NCI-H2227 (cell line): ENCODE measurements at regions not wholly inside any gene's neighbourhood (a gene's known extent, or its start where the extent isn't known, plus 50 kb on each side); places are given as distances from the start of the nearest gene placed in this dataset.

Experiments used
- DNase-seq: peaks from one replicate; lab custom pipeline; 2025; ENCODE audit not compliant: unreplicated experiment; lab: John Stamatoyannopoulos, UW

DNA sequence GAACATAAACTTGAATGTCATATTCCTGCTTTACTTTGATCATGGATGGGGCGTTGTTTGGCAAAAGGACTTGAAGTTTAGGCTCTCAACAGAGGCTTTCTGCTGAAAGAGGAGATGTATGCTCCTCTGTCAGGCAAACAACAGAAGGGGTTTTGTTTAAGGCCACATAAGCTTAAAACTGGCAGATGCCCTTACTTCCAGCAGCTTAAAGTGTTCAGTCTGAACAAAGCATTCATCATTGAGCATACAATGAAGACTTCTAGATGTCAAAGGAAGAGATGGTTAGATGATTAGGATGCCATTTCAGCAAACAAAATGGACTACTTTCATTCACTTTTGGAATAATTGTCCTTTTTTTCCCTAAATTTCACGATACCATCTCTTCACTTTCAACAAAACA, 484.5 kb downstream of the SLITRK6 start:
- peak; percentile 60 for DNase-seq

DNA sequence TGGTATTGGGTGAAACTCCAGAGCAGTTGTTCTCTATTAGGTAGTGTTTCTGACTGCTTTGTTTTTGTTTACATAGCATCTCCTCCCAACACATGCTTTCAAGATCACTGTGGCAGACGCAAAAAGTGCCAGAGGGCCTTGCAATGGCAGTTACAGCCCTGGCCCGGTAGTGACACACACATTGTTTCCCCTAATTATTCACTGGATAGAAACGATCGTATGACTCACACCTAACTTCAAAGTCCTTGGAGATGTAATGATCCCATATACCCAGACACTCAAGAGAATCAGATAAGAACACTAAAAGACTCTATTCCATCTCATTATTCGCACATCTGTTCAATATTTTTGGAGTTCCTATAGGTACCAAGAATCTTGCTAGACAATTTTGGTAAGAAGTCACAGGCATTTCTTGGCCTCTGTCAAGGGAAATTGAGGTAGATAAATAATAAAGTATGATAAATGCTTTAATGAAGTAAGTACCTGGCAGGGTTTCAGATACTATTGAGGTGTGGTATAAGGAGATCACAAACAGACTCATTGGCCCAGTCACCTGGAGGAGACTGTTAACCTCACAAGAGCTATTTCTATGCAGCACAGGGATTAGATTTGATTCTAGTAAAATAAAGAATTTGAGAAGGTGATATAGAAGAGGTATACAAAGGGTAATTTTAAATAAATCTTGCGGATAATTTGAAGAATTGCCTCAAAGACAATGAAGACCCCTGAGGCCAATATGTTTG, 485.3 kb downstream of the SLITRK6 start:
- peak; percentile 38 for DNase-seq

DNA sequence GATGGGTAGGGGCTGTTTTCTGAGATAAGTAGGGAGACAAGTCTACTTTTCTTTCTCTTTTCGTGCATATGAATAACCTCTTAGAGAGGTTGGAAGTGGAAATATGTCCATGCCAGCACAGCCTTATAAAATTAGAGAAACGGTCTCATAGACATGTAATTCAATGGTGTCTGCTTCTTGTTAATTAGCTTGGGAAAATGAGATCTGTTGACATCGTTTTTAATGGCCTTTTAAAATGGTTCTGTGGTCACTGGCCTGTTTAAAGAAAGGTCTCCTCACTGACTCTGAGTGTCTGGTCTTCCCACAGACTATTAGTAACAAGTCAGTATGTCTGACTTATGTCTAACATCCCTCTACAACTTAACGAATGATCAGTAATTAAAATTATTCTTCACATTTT, 487.1 kb downstream of the SLITRK6 start:
- no peak for DNase-seq

DNA sequence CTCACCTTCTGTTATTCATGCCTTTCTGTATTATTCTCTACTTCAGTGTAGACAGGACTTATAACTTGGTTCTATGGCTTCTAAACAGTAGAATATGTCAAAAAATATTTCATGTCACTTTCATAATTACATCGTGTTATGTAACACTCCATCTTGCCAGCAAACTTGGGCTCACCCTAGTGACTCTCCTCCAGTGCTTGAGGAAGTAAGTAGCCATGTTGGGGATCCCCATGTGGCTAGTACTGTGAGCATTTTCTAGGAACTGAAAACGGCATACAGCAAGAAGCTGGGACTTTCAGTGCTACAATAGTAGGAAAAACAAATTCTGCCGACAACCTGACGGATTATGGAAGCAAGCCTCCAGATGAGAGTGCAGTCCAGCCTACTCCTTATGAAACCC, 495.6 kb downstream of the SLITRK6 start:
- no peak for DNase-seq

DNA sequence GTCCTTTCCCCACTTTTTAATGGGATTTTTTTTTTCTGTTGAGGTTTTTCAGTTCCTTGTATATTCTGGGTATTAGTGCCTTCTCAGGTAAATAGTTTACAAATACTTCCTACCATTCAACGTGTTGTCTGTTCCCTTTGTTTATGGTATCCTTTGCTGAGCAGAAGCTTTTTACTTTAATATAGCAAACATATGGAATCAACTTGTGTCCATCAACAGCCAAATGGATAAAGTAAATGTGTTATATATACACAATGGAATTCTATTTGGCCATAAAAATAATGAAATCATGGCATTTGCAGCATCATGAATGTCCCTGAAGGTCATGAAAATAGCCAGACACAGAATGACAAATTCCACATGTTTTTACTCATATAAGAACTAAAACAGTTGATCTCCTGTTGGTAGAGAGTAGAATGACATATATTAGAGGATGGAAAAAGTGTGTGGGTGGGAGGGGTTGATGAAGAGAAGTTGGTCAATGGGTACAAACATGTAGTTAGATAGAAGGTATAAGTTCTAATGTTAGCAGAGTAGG, 500.8 kb downstream of the SLITRK6 start:
- no peak for DNase-seq

DNA sequence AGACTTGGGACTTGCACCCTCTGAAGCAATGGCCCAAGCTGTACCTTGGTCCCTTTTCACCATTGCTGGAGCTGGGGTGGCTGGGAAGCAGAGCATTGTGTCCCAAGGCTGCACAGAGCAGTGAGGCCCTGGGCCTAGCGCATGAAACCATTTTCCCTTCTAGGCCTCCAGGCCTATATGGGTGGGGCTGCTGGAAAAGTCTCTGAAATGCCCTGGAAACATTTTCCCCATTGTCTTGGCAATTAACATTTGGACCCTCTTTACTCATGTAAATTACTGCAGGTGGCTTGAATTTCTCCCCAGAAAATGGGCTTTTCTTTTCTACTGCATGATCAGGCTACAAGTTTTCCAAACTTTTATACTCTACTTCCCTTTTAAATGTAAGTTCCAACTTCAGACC, 510.5 kb downstream of the SLITRK6 start:
- DNase-seq = no peak

DNA sequence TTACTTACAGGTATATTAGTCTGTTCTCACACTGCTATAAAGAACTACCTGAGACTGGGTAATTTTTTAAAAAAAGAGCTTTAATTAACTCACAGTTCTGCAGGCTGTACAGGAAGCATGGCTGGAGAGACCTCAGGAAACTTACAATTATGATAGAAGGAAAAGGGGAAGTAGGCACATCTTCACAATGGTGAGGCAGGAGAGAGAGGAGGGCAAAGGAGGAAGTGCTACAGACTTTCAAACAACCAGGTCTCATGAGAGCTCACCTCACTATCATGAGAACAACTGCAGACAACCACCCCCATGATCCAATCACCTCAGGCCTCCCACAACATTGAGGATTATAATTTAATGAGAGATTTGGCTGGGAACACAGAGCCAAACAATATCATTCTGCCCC, 511.7 kb downstream of the SLITRK6 start:
- DNase-seq = no peak

DNA sequence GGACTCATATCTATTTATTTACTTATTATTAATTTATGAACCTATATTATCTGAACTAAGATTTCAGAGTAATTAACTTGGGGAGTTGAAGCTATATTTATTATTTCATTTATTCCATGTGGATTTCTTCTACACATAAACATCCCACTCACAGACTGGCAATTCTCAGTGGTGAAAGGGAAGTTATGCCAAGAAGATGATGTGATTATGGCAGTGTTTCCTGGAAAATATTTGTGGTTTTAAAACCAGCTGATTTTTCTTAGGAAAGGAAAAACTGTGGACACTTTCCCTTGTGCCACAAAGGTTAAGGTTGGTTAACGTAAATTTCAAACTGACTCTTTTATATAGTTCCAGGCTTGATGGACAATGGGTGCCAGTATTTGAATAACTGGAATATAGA, 513.1 kb downstream of the SLITRK6 start:
- no peak for DNase-seq

DNA sequence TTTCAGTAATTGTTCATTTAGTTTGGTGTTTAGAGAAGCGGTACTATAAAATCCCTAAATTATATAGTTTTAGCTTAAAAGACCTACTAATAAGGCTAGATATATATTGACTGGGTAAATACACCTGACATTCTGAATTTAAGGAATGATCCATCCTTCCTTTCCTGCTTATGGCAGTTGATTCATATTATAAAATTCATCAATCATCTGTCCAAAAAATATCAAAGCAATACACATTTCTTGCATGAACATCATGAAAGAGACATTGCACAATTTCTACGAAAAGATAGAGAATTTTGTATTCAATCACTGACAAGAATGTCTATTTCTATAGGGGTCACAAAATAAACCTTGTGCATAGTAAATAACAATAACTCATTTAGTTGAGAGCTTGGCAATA, 514.9 kb downstream of the SLITRK6 start:
- no peak for DNase-seq

DNA sequence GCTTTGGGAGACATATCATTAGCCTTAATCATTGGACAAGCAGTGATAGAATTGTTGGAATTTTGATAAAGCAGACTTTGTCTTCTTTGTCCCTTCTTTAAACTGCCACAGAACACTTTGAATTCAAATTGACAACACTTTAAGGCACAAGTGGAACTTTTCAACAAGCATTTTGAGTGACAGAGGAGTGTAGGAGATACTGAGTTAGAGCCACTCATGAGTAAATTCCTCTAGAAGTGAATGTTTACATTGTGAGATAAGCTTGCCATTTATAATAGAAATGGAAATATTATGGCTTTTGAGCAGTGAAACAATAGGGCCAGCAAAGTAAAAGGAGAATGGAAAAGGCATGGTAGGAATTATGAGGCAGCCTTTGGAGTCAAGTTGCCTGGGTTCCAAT, 515.8 kb downstream of the SLITRK6 start:
- no peak for DNase-seq

DNA sequence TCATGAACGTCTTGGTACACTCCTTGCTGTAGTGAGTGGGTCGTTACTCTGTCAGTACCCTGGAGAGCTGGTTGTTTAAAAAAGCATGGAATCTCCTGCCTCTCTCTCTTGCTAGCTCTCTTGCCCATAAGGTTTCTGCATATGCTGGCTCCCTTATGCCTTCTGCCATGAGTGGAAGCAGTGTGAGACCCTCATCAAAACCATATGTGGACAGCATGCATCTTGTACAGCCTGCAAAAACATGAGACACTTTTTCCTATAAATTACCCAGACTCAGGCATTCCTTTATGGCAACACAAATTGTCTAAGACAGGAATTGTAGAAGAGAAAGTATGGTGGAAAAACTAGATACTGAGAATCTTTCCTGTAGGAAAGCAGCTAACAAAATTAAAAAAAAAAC, 516.3 kb downstream of the SLITRK6 start:
- no peak for DNase-seq

DNA sequence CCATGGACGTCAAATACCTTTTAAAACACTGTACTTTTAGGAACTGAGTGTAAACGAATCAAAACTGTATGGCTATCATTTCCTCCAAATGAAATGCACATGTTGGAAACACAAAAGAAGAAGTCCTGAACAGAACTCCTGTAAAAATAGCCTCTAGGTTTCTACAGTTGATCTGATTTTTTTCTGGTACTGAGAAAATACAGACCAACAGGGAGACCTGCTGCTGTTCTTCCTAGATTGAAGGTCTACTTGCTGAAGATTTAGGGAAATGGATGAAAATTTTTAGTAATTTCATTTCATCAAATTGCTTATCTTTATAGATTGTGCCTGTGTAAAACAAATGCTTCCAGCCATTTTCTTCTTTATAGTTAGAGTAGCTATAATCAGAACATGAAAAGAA, 520.4 kb downstream of the SLITRK6 start:
- no peak for DNase-seq

DNA sequence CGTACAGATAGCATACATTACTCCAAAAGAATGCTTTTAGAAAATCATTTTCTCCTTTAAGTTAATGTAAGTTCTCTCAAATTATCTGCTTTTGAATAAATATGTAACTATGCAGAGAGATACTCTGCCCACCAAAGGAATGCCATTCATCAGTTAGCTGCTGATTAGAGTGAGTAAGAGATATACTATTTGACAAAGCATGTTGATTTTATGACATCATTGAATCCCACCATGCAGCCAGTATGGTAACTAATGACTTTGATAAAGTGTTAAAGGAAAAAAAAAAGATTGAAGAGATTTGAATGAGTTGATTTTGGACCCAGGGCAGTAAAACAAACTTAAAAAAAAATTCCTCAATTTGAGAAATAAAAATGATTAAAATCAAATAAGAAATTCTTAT, 521.5 kb downstream of the SLITRK6 start:
- no peak for DNase-seq

DNA sequence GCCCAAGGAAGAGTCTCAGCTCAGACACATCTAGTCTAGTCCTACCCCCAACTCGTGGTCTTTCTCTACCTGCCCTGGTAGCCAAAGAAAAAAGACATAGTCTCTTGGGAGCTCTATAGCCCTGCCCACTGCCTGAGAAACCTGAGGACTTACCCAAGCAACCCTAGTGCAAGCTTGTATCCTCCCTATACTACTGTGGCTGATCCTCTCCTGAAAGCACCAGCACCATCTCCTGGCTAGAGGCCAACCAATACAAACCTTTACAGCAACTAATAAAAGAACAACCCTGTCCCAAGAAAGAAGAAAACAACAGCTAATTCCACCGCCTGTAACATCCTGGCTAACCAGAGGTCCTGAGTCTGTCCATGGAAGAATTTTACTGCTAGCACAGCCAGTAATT, 532.4 kb downstream of the SLITRK6 start:
- no peak for DNase-seq

DNA sequence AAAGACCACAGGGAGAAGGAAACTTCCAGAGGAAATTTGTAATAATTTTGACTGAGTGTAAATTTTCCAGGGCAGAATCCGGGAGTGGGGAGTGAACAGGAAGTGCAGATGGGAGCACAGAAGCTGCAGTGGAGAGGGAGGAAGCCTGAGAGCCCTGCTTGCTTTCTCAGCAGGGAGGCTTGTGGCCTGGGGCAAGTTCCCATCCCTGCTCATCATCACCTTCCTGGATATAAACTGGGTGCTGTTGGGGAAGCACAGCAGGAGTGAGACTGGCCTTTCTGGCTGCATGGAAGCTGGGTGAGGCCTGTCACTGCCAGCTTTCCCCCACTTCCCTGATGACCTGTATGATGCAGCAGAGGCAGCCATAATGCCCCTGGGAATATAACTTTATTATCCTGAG, 532.9 kb downstream of the SLITRK6 start:
- DNase-seq = no peak

DNA sequence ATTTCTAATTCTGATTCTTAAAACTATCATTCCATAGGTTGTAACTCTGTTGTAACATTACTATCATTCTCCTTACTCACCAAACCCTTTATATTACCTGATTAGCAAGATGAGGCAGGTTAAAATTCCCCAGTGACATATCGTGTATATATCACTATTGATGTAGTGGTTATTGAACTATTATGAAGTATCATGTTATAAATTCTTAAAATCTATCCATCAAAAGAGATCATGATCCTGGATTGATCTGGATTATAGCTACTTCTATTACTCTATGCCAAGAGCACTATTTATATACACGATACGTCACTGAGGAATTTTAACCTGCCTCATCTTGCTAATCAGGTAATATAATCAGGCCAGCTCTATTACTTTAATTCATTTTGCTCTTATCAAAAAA, 533.9 kb downstream of the SLITRK6 start:
- no peak for DNase-seq

DNA sequence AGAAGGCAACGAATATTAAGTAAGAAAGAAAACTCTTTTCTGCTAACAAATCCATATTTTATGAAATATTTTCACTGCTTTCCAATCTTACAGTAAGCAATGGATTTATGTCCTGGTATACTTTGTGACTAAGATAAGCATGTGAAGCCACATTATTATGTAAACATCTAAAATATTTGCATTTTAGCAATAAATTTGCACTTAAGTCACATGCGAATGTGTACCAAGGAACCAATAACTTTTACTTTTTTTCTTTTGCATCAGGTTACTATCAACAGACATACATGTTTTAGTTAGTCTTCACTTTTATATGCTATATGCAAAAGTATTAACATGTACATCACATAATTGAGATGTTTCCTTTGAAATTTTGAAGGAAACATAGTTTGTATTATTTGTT, 536.7 kb downstream of the SLITRK6 start:
- DNase-seq = no peak

DNA sequence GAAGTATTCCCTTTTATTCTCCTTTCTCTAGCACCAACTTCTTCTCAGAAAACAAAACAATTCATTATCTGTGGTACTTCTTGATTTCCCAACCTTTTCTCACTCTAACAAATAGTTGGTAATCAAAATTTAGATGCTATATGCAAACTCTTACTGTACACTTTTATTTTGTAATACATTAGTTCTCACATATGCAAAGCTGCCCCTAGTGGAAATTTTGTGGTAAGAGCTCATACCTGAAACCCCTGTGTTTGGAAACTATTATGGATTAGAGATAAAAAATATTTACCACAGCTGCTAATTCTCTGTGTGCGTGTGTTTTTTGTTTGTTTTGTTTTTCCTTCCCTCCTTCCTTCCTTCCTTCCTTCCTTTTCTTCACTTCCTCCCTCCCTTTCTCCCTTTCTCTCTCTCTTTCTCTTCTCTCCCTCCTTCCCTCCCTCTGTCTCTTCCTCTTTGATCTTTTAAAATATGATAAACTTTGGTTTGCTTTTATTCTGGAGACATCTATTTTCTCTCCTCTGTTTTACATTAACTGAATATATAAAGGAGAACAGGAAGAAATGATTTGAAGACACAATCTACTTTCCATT, 537.4 kb downstream of the SLITRK6 start:
- DNase-seq = peak; percentile 8

DNA sequence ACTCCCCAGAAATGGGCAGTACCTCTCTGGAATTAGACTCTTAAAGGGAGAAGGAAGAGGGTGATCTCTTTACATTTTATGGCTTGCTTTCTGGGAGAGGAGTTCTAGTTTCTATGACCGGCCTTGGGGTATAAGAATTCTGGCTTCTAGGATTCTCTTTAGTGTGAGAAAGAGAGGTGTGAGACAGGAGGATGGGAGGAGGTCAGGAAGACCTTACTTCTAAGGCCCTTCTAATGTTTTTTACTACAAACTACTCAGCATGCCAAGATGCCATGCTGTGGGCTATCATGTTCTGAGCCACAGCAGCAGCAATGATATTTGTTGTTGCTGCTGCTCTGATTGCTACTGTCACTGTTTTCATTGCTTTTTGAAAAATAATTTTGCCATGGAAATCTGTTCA, 538.3 kb downstream of the SLITRK6 start:
- DNase-seq = no peak

DNA sequence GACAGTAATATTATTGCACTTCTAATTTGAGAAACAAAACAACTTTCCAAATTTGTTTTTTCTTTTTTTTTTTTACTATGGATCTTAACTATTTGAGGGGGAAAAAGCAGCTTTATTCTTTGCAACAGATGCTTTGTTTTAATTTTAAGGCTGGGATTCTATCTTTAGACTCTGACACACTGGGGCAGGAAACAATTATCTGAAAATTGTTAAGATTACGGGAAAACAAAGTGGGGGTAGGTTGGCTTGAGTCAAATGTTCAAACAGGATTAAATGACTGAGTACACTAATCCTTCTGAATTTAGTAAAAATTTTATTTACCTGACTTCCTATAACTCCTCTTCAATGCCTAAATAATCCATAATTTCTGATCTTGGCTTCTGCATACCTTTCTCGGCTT, 543.2 kb downstream of the SLITRK6 start:
- no peak for DNase-seq

DNA sequence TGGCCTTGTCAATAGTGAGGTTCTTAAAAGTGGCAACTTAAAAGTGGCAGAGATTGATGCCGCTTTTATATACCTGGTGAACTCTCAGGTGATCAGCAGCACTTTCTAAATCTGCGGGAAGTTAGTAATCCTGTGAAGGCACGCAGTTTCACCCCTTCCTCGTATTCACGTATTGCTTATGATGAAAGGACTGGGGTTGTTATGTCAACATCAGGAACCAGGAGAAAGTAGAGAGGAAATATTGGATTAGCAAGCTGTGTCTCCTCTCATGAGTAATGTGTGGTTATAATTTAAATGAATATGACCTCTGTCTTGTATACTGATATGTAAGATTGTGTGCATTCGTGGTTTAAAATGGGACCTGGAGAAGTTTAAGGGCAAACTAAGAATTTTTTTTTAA, 544.6 kb downstream of the SLITRK6 start:
- DNase-seq = no peak

DNA sequence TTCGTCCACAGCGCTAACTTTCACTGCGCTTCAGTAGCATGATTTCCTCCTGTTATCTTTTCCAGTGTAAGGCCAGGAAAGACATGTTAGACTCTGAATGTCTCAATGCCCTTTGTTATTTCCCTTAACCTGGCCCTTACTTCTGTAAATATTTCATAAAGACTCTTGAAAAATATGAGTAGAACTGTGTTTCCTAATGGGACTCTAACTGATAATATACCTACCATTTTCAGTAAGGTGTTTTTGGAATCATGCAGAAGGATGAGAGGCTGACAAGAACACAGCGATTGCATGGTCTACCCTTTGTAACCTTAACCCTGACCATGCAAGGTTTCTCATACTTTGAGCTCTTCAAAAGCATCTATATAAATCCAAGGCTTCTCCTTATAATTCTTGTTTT, 550.1 kb downstream of the SLITRK6 start:
- DNase-seq = no peak

DNA sequence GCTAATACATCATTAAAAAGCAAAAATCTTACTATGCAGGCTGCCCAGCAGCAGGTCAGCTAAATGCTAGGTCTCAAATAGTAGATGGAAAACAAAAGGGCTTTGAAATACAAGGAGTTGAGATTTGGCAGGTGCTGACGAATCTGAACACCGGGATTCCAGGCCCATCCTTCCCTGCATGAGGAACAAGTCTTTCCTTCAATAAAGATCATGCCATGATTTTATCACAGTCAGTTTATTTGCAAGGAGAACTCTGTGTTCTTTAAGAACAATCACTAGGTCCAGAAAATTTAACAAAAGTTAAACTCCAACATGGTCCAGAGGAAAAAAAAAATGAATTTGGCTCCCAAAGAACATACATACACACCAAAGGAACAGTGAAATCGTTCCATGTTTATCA, 551.4 kb downstream of the SLITRK6 start:
- DNase-seq = no peak
